OCI-LY3 (cell line): ENCODE measurements at regions not wholly inside any gene's neighbourhood (a gene's known extent, or its start where the extent isn't known, plus 50 kb on each side); places are given as distances from the start of the nearest gene placed in this dataset.

ENCODE experiments used
- H2AFZ ChIP-seq: fragments of 200-600, 300-600 bp; shearing (Covaris generic); 2 replicates; pipeline ENCODE4 v1.6.0; 2014; ENCODE audit warnings: antibody characterized with exemption, low read depth, low read length
- H3K27ac ChIP-seq: fragments of 200-600, 300-600 bp; sonication (generic); 2 replicates; pipeline ENCODE4 v1.5.1; 2014; ENCODE audit warnings: mild to moderate bottlenecking, low read length, moderate library complexity, mixed read lengths
- H3K27me3 ChIP-seq: fragments of 200-600, 300-600 bp; sonication (generic); 2 replicates; pipeline ENCODE4 v1.6.1; 2014; ENCODE audit warnings: low read depth, low read length, mixed read lengths
- H3K36me3 ChIP-seq: fragments of 200-600, 300-600 bp; sonication (generic); replicated peaks from 2 replicates; pipeline ENCODE3; 2014; ENCODE audit warnings: low read depth, low read length, mixed read lengths
- H3K4me1 ChIP-seq: fragments of 300-600, 200-600 bp; sonication (generic); 2 replicates; pipeline ENCODE4 v1.6.1; 2014; ENCODE audit warnings: low read length, mixed read lengths
- H3K4me2 ChIP-seq: fragments of 200-600, 300-600 bp; sonication (generic); 2 replicates; pipeline ENCODE4 v1.6.1; 2014; ENCODE audit warnings: low read length, mixed read lengths
- H3K4me3 ChIP-seq: fragments of 300-600, 200-600 bp; sonication (generic); 2 replicates; pipeline ENCODE4 v1.5.1; 2014; ENCODE audit warnings: antibody characterized with exemption, mild to moderate bottlenecking, low read length, moderate library complexity
- H3K79me2 ChIP-seq: fragments of 300-600, 200-600 bp; shearing (Covaris generic); 2 replicates; pipeline ENCODE4 v1.6.1; 2014; ENCODE audit warnings: mild to moderate bottlenecking, low read length, mixed read lengths
- H3K9ac ChIP-seq: fragments of 300-600, 200-600 bp; shearing (Covaris generic); 2 replicates; pipeline ENCODE4 v1.6.0; 2014; ENCODE audit warnings: mild to moderate bottlenecking, low read length, moderate library complexity
- H3K9me3 ChIP-seq: fragments of 200-600, 300-600 bp; shearing (Covaris generic); 2 replicates; pipeline ENCODE4 v1.6.1; 2014; ENCODE audit warnings: low read length, mixed read lengths; ENCODE audit not compliant: insufficient read depth
- H4K20me1 ChIP-seq: fragments of 200-600, 300-600 bp; sonication (generic); 2 replicates; pipeline ENCODE4 v1.6.1; 2016; ENCODE audit warnings: low read length, mixed read lengths; ENCODE audit not compliant: insufficient read depth
- CTCF ChIP-seq: fragments of 200-600, 300-600 bp; sonication (generic); IDR thresholded peaks from 2 replicates; pipeline ENCODE4 v1.5.1; 2014; ENCODE audit warnings: antibody characterized with exemption, low read length, low read depth
- EZH2phosphoT487 ChIP-seq: fragments of 200-600 bp; shearing (Covaris generic); IDR thresholded peaks from 2 replicates; pipeline ENCODE4 v1.6.1; 2018; ENCODE audit warnings: antibody characterized with exemption, mixed run types, low read depth

- H3K9me3 ChIP-seq, result peaks cover 2% of the 10 kb centered on the region; the same call in 1 of the 2 replicates
- no peak overlapping the region for H3K4me3 ChIP-seq
- H3K27ac ChIP-seq, result no peak overlapping the region
- H3K4me1 ChIP-seq, result no peaks in the 10 kb centered on the region
- no peak for TF ChIP-seq CTCF
- no peak for TF ChIP-seq EZH2phosphoT487
- H3K27me3 ChIP-seq, result no peaks in the 10 kb centered on the region
- H2AFZ ChIP-seq, result no peak overlapping the region
- no peaks in the 10 kb centered on the region for H4K20me1 ChIP-seq
- no peak overlapping the region for H3K9ac ChIP-seq
- no peak overlapping the region for H3K4me2 ChIP-seq
- no peaks in the 10 kb centered on the region for H3K36me3 ChIP-seq
- no peaks in the 10 kb centered on the region for H3K79me2 ChIP-seq
Measured at GRCh38 chr6:51283723-51284355, 465.2 kb downstream of the TFAP2B start.

GRCh38 chr6:51285876-51286275 lies 467.2 kb downstream of the TFAP2B start:
- Histone ChIP-seq H3K4me1 (no peaks in the 10 kb centered on the region), H3K27me3 (no peaks in the 10 kb centered on the region), H3K4me3 (no peak overlapping the region), H3K4me2 (no peak overlapping the region), H2AFZ (no peak overlapping the region), H3K9ac (no peak overlapping the region), H3K79me2 (no peaks in the 10 kb centered on the region), H3K27ac (no peak overlapping the region), H4K20me1 (no peaks in the 10 kb centered on the region), H3K36me3 (no peaks in the 10 kb centered on the region), H3K9me3 (peaks cover 2% of the 10 kb centered on the region; the same call in 1 of the 2 replicates)
- no peak for TF ChIP-seq EZH2phosphoT487
- TF ChIP-seq CTCF, result no peak

GRCh38 chr6:51289041-51289440 lies 470.4 kb downstream of the TFAP2B start:
- no peak overlapping the region for H3K27ac ChIP-seq
- H3K79me2 ChIP-seq, result no peaks in the 10 kb centered on the region
- no peaks in the 10 kb centered on the region for H3K4me1 ChIP-seq
- no peaks in the 10 kb centered on the region for H4K20me1 ChIP-seq
- H2AFZ ChIP-seq, result no peak overlapping the region
- no peaks in the 10 kb centered on the region for H3K27me3 ChIP-seq
- H3K9ac ChIP-seq, result no peak overlapping the region
- no peaks in the 10 kb centered on the region for H3K9me3 ChIP-seq
- TF ChIP-seq EZH2phosphoT487 (no peak), CTCF (no peak)
- H3K36me3 ChIP-seq, result no peaks in the 10 kb centered on the region
- no peak overlapping the region for H3K4me3 ChIP-seq
- no peak overlapping the region for H3K4me2 ChIP-seq

- no peaks in the 10 kb centered on the region for H3K9me3 ChIP-seq
- H3K4me2 ChIP-seq, result no peak overlapping the region
- no peaks in the 10 kb centered on the region for H3K36me3 ChIP-seq
- no peak overlapping the region for H3K27ac ChIP-seq
- no peak overlapping the region for H3K4me3 ChIP-seq
- no peak overlapping the region for H3K9ac ChIP-seq
- no peak overlapping the region for H2AFZ ChIP-seq
- TF ChIP-seq EZH2phosphoT487 (no peak), CTCF (no peak)
- no peaks in the 10 kb centered on the region for H4K20me1 ChIP-seq
- H3K27me3 ChIP-seq, result no peaks in the 10 kb centered on the region
- H3K79me2 ChIP-seq, result no peaks in the 10 kb centered on the region
- no peaks in the 10 kb centered on the region for H3K4me1 ChIP-seq
Measured at GRCh38 chr6:51292659-51293058, 474.0 kb downstream of the TFAP2B start.
